ENCODE measurements at regions not wholly inside any gene's neighbourhood (a gene's known extent, or its start where the extent isn't known, plus 50 kb on each side); places are given as distances from the start of the nearest gene placed in this dataset.

DNA sequence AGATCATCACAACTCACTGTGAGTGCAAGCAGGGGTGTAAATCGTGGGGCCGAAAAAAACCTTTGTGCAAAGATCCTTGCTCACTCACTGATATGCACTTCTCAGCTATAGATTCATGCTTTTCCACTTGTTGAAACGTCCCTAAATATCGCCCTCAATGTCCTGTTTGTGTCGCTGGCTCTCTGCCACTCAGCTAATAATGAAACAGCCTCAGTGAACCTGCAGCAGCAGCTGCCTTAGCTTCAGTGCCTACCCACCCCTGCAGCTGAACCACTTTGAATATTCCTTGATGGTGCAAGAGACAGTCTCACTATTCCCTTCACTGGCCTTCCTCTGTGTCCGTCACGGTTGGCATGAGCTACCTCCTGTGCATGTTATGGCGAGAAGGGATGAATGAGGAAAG is 128.9 kb upstream of the NAA20 start:
- TF ChIP-seq, protein P1, sequence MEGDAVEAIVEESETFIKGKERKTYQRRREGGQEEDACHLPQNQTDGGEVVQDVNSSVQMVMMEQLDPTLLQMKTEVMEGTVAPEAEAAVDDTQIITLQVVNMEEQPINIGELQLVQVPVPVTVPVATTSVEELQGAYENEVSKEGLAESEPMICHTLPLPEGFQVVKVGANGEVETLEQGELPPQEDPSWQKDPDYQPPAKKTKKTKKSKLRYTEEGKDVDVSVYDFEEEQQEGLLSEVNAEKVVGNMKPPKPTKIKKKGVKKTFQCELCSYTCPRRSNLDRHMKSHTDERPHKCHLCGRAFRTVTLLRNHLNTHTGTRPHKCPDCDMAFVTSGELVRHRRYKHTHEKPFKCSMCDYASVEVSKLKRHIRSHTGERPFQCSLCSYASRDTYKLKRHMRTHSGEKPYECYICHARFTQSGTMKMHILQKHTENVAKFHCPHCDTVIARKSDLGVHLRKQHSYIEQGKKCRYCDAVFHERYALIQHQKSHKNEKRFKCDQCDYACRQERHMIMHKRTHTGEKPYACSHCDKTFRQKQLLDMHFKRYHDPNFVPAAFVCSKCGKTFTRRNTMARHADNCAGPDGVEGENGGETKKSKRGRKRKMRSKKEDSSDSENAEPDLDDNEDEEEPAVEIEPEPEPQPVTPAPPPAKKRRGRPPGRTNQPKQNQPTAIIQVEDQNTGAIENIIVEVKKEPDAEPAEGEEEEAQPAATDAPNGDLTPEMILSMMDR (conservative IDR thresholded peaks at IDR 0.05 in 1 of 2, IDR thresholded peaks at IDR 0.05 in 1 of 2; ENCODE audit: extremely low read depth in 1 of 2, insufficient read depth in 1 of 2, low read depth in 1 of 2, low read length in 2 of 2): no peak
- no peak for TF ChIP-seq EZH2 (IDR thresholded peaks at IDR 0.05; ENCODE audit: borderline replicate concordance, low read length)

All from mammary epithelial cell (primary cell).